Right atrium auricular region (tissue), 2 donors: ENCODE measurements at regions not wholly inside any gene's neighbourhood (a gene's known extent, or its start where the extent isn't known, plus 50 kb on each side); places are given as distances from the start of the nearest gene placed in this dataset.

Source experiments
- DNase-seq: peaks from one replicate; pipeline ENCODE4 v3.0.0-alpha.2; 2019; ENCODE audit warnings: low spot score
- H3K27ac ChIP-seq, 2 donors: fragments of 200-600 bp; sonication (generic); 1 replicate in 1 of 2; 2 replicates in 1 of 2; pipeline ENCODE4 v1.5.1; 2016 to 2019
- H3K27me3 ChIP-seq, 2 donors: fragments of 200-600 bp; sonication (generic); one replicate each; pipeline versions ENCODE4 v1.5.1 to v1.6.0; 2017 to 2019
- H3K36me3 ChIP-seq: fragments of 200-600 bp; sonication (generic); one replicate; pipeline ENCODE4 v1.5.1; 2016
- H3K4me1 ChIP-seq, 2 donors: fragments of 200-600 bp; sonication (generic); one replicate each; pipeline versions ENCODE4 v1.5.1 to v1.6.0; 2017 to 2019
- H3K4me3 ChIP-seq, 2 donors: fragments of 200-600 bp; sonication (generic); 1 replicate in 1 of 2; 2 replicates in 1 of 2; pipeline ENCODE4 v1.5.1; 2017 to 2019; ENCODE audit warnings: mild to moderate bottlenecking in 1 of 2, moderate library complexity in 1 of 2
- H3K9me3 ChIP-seq, 2 donors: fragments of 200-600 bp; sonication (generic); one replicate each; pipeline ENCODE4 v1.5.1; 2019
- TF ChIP-seq, protein P1 (sequence below), 2 donors: fragments of 200-600 bp; sonication (generic); IDR thresholded peaks; one replicate each; pipeline ENCODE4 v1.5.1; 2019; ENCODE audit warnings: antibody characterized with exemption in 2 of 2

GRCh38 chr2:193518041-193518817 lies 1323.5 kb upstream of the TMEFF2 start:
- no peak overlapping the region for H3K4me3 ChIP-seq
- DNase-seq: no peak
- H3K4me1 ChIP-seq: no peaks in the 10 kb centered on the region
- H3K27me3 ChIP-seq: no peaks in the 10 kb centered on the region
- H3K36me3 ChIP-seq: no peaks in the 10 kb centered on the region
- no peak overlapping the region for H3K27ac ChIP-seq
- TF ChIP-seq, protein P1, sequence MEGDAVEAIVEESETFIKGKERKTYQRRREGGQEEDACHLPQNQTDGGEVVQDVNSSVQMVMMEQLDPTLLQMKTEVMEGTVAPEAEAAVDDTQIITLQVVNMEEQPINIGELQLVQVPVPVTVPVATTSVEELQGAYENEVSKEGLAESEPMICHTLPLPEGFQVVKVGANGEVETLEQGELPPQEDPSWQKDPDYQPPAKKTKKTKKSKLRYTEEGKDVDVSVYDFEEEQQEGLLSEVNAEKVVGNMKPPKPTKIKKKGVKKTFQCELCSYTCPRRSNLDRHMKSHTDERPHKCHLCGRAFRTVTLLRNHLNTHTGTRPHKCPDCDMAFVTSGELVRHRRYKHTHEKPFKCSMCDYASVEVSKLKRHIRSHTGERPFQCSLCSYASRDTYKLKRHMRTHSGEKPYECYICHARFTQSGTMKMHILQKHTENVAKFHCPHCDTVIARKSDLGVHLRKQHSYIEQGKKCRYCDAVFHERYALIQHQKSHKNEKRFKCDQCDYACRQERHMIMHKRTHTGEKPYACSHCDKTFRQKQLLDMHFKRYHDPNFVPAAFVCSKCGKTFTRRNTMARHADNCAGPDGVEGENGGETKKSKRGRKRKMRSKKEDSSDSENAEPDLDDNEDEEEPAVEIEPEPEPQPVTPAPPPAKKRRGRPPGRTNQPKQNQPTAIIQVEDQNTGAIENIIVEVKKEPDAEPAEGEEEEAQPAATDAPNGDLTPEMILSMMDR (IDR thresholded peaks at IDR 0.05): no peak
- no peaks in the 10 kb centered on the region for H3K9me3 ChIP-seq

GRCh38 chr2:193517615-193518014 lies 1322.9 kb upstream of the TMEFF2 start:
- DNase-seq: no peak
- Histone ChIP-seq H3K27ac (no peak overlapping the region), H3K36me3 (no peaks in the 10 kb centered on the region), H3K27me3 (no peaks in the 10 kb centered on the region), H3K9me3 (no peaks in the 10 kb centered on the region), H3K4me3 (no peak overlapping the region), H3K4me1 (no peaks in the 10 kb centered on the region)
- TF ChIP-seq, protein P1 (IDR thresholded peaks at IDR 0.05): no peak

DNA sequence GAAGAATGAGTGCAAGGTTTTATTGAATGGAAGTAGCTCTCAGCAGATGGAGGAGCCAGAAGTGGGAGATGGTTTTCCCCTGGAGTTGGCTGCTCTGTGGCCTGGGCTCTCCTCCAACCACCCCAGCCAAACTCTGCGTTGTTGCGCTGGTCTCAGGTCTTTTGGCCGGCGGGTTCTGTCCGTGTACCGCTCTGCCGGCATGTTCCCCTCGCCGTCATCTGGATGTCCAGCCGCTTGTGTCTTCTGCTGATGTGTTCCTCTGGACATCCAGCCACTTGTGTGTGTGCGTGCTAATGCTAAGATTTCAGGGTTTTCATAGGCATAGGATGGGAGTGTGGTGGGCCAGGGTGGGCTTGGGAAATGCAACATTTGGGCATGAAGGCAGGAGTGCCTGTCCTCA lies 1311.3 kb upstream of the TMEFF2 start:
- Histone ChIP-seq H3K9me3 (no peaks in the 10 kb centered on the region), H3K4me1 (no peaks in the 10 kb centered on the region), H3K27me3 (no peaks in the 10 kb centered on the region), H3K4me3 (no peak overlapping the region), H3K36me3 (no peaks in the 10 kb centered on the region), H3K27ac (no peak overlapping the region)
- DNase-seq: no peak
- TF ChIP-seq, protein P1 (IDR thresholded peaks at IDR 0.05): no peak

DNA sequence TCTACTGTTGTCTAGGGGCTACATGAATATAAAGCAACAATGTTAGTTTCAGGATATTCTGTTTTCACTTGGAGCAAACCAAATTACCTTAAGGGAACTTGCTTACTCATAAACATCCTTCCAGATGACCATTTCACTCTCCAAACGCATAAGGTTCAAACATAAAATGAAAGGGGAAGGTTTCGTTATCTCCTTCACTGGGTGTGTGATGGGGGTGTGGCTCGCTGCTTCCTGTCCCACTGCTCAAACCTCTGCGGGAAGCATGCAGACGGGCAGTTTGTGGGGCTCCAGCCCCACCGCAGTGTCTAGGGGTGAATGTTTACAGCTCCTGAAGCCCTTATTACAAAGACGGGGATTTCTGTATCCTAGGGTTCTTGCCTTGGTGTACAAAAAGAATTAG lies 1310.9 kb upstream of the TMEFF2 start:
- H3K4me1 ChIP-seq: no peaks in the 10 kb centered on the region
- no peak overlapping the region for H3K27ac ChIP-seq
- no peak overlapping the region for H3K4me3 ChIP-seq
- no peaks in the 10 kb centered on the region for H3K27me3 ChIP-seq
- H3K9me3 ChIP-seq: no peaks in the 10 kb centered on the region
- no peaks in the 10 kb centered on the region for H3K36me3 ChIP-seq
- TF ChIP-seq, protein P1 (IDR thresholded peaks at IDR 0.05): no peak
- no peak for DNase-seq

DNA sequence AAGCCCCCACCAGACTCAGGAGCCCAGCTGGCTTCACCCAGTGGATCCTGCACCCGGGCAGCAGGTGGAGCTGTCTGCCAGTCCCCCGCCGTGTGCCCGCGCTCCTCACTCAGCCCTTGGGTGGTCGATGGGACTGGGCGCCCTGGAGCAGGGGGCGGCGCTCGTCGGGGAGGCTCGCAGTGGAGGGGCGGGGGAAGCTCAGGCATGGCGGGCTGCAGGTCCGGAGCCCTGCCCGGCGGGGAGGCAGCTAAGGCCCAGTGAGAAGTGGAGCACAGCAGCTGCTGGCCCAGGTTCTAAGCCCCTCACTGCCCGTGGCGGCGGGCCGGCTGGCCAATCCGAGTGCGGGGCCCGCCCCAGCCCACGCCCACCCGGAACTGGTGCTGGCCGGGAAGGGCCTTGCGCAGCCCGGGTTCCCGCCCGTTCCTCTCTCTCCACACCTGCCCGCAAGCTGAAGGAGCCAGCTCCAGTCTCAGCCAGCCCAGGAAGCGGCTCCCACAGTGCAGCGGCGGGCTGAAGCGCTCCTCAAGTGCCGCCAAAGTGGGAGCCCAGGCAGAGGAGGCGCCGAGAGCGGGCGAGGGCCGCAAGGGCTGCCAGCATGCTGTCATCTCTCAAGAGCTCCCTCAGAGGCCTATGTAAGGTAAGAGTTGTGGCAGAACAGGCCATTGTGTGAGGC lies 1307.8 kb upstream of the TMEFF2 start:
- Histone ChIP-seq H3K4me3 (no peak overlapping the region), H3K36me3 (no peaks in the 10 kb centered on the region), H3K4me1 (no peaks in the 10 kb centered on the region), H3K9me3 (no peaks in the 10 kb centered on the region), H3K27me3 (no peaks in the 10 kb centered on the region), H3K27ac (no peak overlapping the region)
- DNase-seq: no peak
- TF ChIP-seq, protein P1 (IDR thresholded peaks at IDR 0.05): no peak
